Panc1 (cell line): ENCODE measurements at regions not wholly inside any gene's neighbourhood (a gene's known extent, or its start where the extent isn't known, plus 50 kb on each side); places are given as distances from the start of the nearest gene placed in this dataset.

Experiments
- ATAC-seq: fragments of 200-7000 bp; cut with Tn5 transposase; 2 replicates; pipeline ENCODE4 v1.9.1; 2020; ENCODE audit warnings: mild to moderate bottlenecking, moderate library complexity
- BruUV-seq: library from RNA; stranded (reverse); fragments of 400-500 nt; replicated peaks from 2 replicates; lab custom pipeline; 2021; lab: Mats Ljungman, UMichigan
- CTCF ChIA-PET: fragments of 300-600 bp; sonication (Branson Sonifier 250); formaldehyde crosslinking; loops from one replicate; lab custom pipeline; 2022; ENCODE audit warnings: antibody characterized with exemption; lab: Charles Lee
- POLR2A ChIA-PET: fragments of 300-600 bp; sonication (Branson Sonifier 250); formaldehyde crosslinking; loops from one replicate; lab custom pipeline; 2022; ENCODE audit warnings: antibody characterized with exemption; lab: Charles Lee
- DNase-seq: peaks from one replicate; pipeline ENCODE4 v3.0.0-alpha.2; 2010; ENCODE audit warnings: low read depth, low spot score
- H3K27ac ChIP-seq: 2 replicates; pipeline ENCODE4 v1.5.1; 2011; ENCODE audit warnings: mild to moderate bottlenecking, low read length, inconsistent platforms
- H3K27me3 ChIP-seq: fragments of 200-500 bp; sonication (Bioruptor generic); 2 replicates; pipeline ENCODE4 v1.6.0; 2014; ENCODE audit warnings: low read length, inconsistent platforms; ENCODE audit not compliant: control insufficient read depth, insufficient read depth
- H3K36me3 ChIP-seq: fragments of 200-500 bp; sonication (Bioruptor generic); 2 replicates; pipeline ENCODE4 v1.5.1; 2014; ENCODE audit warnings: inconsistent platforms, mild to moderate bottlenecking, low read length, moderate library complexity; ENCODE audit not compliant: control insufficient read depth, insufficient read depth
- H3K4me1 ChIP-seq: 2 replicates; pipeline ENCODE4 v1.5.1; 2011; ENCODE audit warnings: inconsistent platforms, mild to moderate bottlenecking, low read length, moderate library complexity; ENCODE audit not compliant: control insufficient read depth, insufficient read depth
- H3K4me3 ChIP-seq, 2 experiments: 2 replicates each; pipeline ENCODE4 v1.5.1; 2011 to 2012; ENCODE audit warnings: low read depth in 2 of 2, low read length in 2 of 2, mild to moderate bottlenecking in 2 of 2, inconsistent platforms in 1 of 2, moderate library complexity in 1 of 2
- H3K9me3 ChIP-seq: fragments of 200-500 bp; sonication (Bioruptor generic); 2 replicates; pipeline ENCODE4 v1.5.1; 2014; ENCODE audit warnings: low read depth, mild to moderate bottlenecking, inconsistent platforms, low read length, moderate library complexity; ENCODE audit not compliant: control insufficient read depth, insufficient read depth
- POLR2AphosphoS5 ChIP-seq: IDR thresholded peaks from 2 replicates; pipeline ENCODE4 v1.6.1; 2012; ENCODE audit warnings: mild to moderate bottlenecking, low read depth, low read length, moderate library complexity
- SIN3A ChIP-seq: IDR thresholded peaks from 2 replicates; pipeline ENCODE4 v1.6.1; 2012; ENCODE audit warnings: low read depth, mild to moderate bottlenecking, low read length, moderate library complexity, borderline replicate concordance; ENCODE audit not compliant: insufficient read depth
- TCF7L2 ChIP-seq: IDR thresholded peaks from 2 replicates; pipeline ENCODE4 v1.6.1; 2011; ENCODE audit warnings: mild to moderate bottlenecking, low read depth, low read length, inconsistent platforms
- in situ Hi-C: cut with HindIII; loops from 2 replicates; pipeline ENCODE4 v1.10.0; 2016; ENCODE audit warnings: low sequenced_read_pairs, low pct_unique_long_range_greater_than_20kb
- intact Hi-C: fragments of 100-400 bp; cut with micrococcal nuclease; formaldehyde crosslinking; loops from one replicate; pipeline ENCODE4 v1.10.0; 2022; ENCODE audit not compliant: unreplicated experiment
- TF ChIP-seq, protein P1 (sequence below), 2 experiments: IDR thresholded peaks; 2 replicates each; pipeline ENCODE4 v1.6.1; 2011 to 2012; ENCODE audit warnings: low read depth in 2 of 2, control low read depth in 1 of 2, low read length in 1 of 2, mild to moderate bottlenecking in 1 of 2, moderate library complexity in 1 of 2; ENCODE audit not compliant: insufficient read depth in 1 of 2
- TF ChIP-seq, protein P2 (sequence below): fragments of 450-650 bp; IDR thresholded peaks from 2 replicates; pipeline ENCODE4 v1.5.1; 2017; ENCODE audit warnings: mild to moderate bottlenecking

DNA sequence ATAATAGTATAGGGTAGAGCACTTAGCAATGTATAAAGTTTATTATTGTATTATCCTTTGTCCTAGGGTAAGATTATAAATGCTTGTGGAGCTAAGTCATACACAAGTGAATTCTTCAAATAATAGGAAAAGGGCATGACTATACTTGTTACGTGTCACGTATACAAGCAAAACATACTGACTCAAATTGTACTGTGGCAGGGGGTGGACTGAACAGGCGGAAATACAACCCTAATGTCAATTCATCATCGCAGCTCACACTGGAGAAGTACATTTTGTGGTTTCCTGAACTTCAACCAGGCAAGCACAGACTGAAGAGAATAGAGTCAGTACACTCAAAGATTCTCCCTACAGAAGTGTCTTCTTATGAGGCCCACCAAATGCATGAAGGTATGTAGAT lies 201.0 kb downstream of the MBD2 start:
- no peaks in the 10 kb centered on the region for H3K27me3 ChIP-seq
- no peak for DNase-seq
- no TSS peak for BruUV-seq
- in situ Hi-C loops (no loop called here), intact Hi-C loops (no loop called here)
- CTCF ChIA-PET: no interaction called here
- no peak overlapping the region for H3K27ac ChIP-seq
- H3K36me3 ChIP-seq: no peaks in the 10 kb centered on the region
- no peaks in the 10 kb centered on the region for H3K9me3 ChIP-seq
- no peak overlapping the region for H3K4me3 ChIP-seq
- no peak for ATAC-seq
- no peaks in the 10 kb centered on the region for H3K4me1 ChIP-seq
- TF ChIP-seq, protein P1, sequence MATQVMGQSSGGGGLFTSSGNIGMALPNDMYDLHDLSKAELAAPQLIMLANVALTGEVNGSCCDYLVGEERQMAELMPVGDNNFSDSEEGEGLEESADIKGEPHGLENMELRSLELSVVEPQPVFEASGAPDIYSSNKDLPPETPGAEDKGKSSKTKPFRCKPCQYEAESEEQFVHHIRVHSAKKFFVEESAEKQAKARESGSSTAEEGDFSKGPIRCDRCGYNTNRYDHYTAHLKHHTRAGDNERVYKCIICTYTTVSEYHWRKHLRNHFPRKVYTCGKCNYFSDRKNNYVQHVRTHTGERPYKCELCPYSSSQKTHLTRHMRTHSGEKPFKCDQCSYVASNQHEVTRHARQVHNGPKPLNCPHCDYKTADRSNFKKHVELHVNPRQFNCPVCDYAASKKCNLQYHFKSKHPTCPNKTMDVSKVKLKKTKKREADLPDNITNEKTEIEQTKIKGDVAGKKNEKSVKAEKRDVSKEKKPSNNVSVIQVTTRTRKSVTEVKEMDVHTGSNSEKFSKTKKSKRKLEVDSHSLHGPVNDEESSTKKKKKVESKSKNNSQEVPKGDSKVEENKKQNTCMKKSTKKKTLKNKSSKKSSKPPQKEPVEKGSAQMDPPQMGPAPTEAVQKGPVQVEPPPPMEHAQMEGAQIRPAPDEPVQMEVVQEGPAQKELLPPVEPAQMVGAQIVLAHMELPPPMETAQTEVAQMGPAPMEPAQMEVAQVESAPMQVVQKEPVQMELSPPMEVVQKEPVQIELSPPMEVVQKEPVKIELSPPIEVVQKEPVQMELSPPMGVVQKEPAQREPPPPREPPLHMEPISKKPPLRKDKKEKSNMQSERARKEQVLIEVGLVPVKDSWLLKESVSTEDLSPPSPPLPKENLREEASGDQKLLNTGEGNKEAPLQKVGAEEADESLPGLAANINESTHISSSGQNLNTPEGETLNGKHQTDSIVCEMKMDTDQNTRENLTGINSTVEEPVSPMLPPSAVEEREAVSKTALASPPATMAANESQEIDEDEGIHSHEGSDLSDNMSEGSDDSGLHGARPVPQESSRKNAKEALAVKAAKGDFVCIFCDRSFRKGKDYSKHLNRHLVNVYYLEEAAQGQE (IDR thresholded peaks at IDR 0.05; ENCODE audit: insufficient read depth in 1 of 2, low read depth in 2 of 2, low read length in 1 of 2): no peak
- TF ChIP-seq, protein P2, sequence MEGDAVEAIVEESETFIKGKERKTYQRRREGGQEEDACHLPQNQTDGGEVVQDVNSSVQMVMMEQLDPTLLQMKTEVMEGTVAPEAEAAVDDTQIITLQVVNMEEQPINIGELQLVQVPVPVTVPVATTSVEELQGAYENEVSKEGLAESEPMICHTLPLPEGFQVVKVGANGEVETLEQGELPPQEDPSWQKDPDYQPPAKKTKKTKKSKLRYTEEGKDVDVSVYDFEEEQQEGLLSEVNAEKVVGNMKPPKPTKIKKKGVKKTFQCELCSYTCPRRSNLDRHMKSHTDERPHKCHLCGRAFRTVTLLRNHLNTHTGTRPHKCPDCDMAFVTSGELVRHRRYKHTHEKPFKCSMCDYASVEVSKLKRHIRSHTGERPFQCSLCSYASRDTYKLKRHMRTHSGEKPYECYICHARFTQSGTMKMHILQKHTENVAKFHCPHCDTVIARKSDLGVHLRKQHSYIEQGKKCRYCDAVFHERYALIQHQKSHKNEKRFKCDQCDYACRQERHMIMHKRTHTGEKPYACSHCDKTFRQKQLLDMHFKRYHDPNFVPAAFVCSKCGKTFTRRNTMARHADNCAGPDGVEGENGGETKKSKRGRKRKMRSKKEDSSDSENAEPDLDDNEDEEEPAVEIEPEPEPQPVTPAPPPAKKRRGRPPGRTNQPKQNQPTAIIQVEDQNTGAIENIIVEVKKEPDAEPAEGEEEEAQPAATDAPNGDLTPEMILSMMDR: no peak
- no peak for TF ChIP-seq SIN3A
- TF ChIP-seq TCF7L2: no peak
- TF ChIP-seq POLR2AphosphoS5: no peak
- POLR2A ChIA-PET: no interaction called here

DNA sequence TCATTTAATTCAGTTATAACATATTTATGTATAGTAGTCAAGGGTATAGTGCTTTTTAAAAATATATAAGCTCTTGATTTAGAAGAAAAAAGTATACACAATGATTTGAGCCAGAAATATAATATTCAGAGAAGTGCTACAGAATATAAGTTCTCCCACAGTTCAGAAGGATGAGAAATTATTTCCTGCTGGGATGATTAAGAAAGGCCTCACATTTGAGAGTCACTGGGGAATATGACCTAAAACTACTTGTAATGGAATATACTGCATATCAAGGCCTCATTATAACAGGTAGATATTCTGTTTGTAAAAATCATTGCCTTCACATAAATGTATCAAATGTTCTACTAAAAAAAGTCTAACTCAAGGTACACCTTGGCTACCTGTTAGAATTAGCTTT lies 203.5 kb downstream of the MBD2 start:
- in situ Hi-C loops: no loop called here

More for the DNA sequence above, 203.5 kb downstream of the MBD2 start:
- no TSS peak for BruUV-seq
- DNase-seq: no peak
- H3K27me3 ChIP-seq: no peaks in the 10 kb centered on the region
- ChIA-PET POLR2A (no interaction called here), CTCF (no interaction called here)
- no peak overlapping the region for H3K27ac ChIP-seq
- no peaks in the 10 kb centered on the region for H3K36me3 ChIP-seq
- ATAC-seq: no peak
- intact Hi-C loops: no loop called here
- H3K9me3 ChIP-seq: no peaks in the 10 kb centered on the region
- no peak overlapping the region for H3K4me3 ChIP-seq
- TF ChIP-seq, protein P1 (IDR thresholded peaks at IDR 0.05; ENCODE audit: insufficient read depth in 1 of 2, low read depth in 2 of 2, low read length in 1 of 2): no peak
- TF ChIP-seq, protein P2: no peak
- TF ChIP-seq TCF7L2: no peak
- no peak for TF ChIP-seq POLR2AphosphoS5
- no peak for TF ChIP-seq SIN3A
- no peaks in the 10 kb centered on the region for H3K4me1 ChIP-seq
